SU-DHL-6 (cell line): ENCODE measurements at regions not wholly inside any gene's neighbourhood (a gene's known extent, or its start where the extent isn't known, plus 50 kb on each side); places are given as distances from the start of the nearest gene placed in this dataset.

ENCODE experiments used
- EZH2phosphoT487 ChIP-seq: fragments of 200-600 bp; sonication (generic), shearing (Covaris generic); conservative IDR thresholded peaks from 2 replicates; pipeline ENCODE4 v1.6.1; 2018; ENCODE audit warnings: mild to moderate bottlenecking, antibody characterized with exemption, low read length, moderate library complexity, mixed read lengths
- TF ChIP-seq, protein P1 (sequence below): fragments of 200-600 bp; sonication (generic); IDR thresholded peaks from one replicate; pipeline ENCODE4 v1.5.1; 2017; ENCODE audit warnings: antibody characterized with exemption, mild to moderate bottlenecking, low read length, moderate library complexity; ENCODE audit not compliant: insufficient read depth, poor library complexity, severe bottlenecking

- TF ChIP-seq, protein P1, sequence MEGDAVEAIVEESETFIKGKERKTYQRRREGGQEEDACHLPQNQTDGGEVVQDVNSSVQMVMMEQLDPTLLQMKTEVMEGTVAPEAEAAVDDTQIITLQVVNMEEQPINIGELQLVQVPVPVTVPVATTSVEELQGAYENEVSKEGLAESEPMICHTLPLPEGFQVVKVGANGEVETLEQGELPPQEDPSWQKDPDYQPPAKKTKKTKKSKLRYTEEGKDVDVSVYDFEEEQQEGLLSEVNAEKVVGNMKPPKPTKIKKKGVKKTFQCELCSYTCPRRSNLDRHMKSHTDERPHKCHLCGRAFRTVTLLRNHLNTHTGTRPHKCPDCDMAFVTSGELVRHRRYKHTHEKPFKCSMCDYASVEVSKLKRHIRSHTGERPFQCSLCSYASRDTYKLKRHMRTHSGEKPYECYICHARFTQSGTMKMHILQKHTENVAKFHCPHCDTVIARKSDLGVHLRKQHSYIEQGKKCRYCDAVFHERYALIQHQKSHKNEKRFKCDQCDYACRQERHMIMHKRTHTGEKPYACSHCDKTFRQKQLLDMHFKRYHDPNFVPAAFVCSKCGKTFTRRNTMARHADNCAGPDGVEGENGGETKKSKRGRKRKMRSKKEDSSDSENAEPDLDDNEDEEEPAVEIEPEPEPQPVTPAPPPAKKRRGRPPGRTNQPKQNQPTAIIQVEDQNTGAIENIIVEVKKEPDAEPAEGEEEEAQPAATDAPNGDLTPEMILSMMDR = no peak
- no peak for TF ChIP-seq EZH2phosphoT487
Measured at GRCh38 chr15:26475554-26475953, 297.3 kb downstream of the GABRB3 start.
